ENCODE measurements at regions not wholly inside any gene's neighbourhood (a gene's known extent, or its start where the extent isn't known, plus 50 kb on each side); places are given as distances from the start of the nearest gene placed in this dataset.

DNA sequence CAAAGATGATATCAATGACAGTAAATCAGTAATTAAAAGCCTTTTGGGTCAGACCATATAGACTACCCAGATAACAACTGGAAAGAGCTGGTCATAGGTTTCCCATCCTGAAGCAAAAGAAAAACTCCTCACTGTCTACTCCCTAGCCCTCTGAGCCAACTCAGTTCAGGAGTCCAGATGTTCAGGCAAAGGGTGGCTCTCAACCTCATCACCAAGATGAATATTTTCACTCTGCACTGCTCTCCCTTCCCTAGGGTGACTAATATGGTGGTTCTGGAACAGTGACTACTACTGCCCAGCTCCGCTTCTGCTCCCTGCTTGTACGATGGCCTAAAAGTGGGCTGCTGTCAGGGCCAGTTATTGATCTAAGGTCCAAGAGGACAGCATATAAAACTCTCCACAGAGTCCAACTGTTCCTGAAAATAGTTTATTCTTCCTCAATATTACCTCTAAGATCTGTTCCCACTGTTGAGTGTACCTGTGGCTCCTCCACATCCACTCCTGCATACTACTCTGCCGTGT is 263.4 kb upstream of the SLC30A5 start:
- intact Hi-C loops (cut with micrococcal nuclease; ENCODE audit: unreplicated experiment) (no loop called here), in situ Hi-C loops (cut with HindIII; ENCODE audit: low pct_unique_long_range_greater_than_20kb, low sequenced_read_pairs) (no loop called here)
- Histone ChIP-seq H3K27ac (ENCODE audit: low read length) (no peak overlapping the region), H3K27me3 (ENCODE audit: control insufficient read depth, insufficient read depth, low read length) (no peaks in the 10 kb centered on the region; the same call in 1 of the 2 replicates), H3K9me3 (ENCODE audit: control insufficient read depth, insufficient read depth, low read depth, low read length) (no peaks in the 10 kb centered on the region), H3K4me1 (ENCODE audit: control insufficient read depth, insufficient read depth, low read length) (no peaks in the 10 kb centered on the region), H3K4me3 (ENCODE audit: low read depth in 2 of 2, low read length in 2 of 2) (no peak overlapping the region), H3K36me3 (ENCODE audit: control insufficient read depth, insufficient read depth, low read length) (no peaks in the 10 kb centered on the region)
- ATAC-seq (no peak), DNase-seq (ENCODE audit: low read depth, low spot score) (no peak)
- ChIA-PET POLR2A (no interaction called here), CTCF (no interaction called here)
- TF ChIP-seq, protein P1, sequence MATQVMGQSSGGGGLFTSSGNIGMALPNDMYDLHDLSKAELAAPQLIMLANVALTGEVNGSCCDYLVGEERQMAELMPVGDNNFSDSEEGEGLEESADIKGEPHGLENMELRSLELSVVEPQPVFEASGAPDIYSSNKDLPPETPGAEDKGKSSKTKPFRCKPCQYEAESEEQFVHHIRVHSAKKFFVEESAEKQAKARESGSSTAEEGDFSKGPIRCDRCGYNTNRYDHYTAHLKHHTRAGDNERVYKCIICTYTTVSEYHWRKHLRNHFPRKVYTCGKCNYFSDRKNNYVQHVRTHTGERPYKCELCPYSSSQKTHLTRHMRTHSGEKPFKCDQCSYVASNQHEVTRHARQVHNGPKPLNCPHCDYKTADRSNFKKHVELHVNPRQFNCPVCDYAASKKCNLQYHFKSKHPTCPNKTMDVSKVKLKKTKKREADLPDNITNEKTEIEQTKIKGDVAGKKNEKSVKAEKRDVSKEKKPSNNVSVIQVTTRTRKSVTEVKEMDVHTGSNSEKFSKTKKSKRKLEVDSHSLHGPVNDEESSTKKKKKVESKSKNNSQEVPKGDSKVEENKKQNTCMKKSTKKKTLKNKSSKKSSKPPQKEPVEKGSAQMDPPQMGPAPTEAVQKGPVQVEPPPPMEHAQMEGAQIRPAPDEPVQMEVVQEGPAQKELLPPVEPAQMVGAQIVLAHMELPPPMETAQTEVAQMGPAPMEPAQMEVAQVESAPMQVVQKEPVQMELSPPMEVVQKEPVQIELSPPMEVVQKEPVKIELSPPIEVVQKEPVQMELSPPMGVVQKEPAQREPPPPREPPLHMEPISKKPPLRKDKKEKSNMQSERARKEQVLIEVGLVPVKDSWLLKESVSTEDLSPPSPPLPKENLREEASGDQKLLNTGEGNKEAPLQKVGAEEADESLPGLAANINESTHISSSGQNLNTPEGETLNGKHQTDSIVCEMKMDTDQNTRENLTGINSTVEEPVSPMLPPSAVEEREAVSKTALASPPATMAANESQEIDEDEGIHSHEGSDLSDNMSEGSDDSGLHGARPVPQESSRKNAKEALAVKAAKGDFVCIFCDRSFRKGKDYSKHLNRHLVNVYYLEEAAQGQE (IDR thresholded peaks at IDR 0.05; ENCODE audit: insufficient read depth in 1 of 2, low read depth in 2 of 2, low read length in 1 of 2) = no peak
- TF ChIP-seq TCF7L2 (IDR thresholded peaks at IDR 0.05; ENCODE audit: low read depth, low read length) (no peak), POLR2AphosphoS5 (IDR thresholded peaks at IDR 0.05; ENCODE audit: low read depth, low read length) (no peak), SIN3A (IDR thresholded peaks at IDR 0.05; ENCODE audit: borderline replicate concordance, insufficient read depth, low read depth, low read length) (no peak)
- TF ChIP-seq, protein P2, sequence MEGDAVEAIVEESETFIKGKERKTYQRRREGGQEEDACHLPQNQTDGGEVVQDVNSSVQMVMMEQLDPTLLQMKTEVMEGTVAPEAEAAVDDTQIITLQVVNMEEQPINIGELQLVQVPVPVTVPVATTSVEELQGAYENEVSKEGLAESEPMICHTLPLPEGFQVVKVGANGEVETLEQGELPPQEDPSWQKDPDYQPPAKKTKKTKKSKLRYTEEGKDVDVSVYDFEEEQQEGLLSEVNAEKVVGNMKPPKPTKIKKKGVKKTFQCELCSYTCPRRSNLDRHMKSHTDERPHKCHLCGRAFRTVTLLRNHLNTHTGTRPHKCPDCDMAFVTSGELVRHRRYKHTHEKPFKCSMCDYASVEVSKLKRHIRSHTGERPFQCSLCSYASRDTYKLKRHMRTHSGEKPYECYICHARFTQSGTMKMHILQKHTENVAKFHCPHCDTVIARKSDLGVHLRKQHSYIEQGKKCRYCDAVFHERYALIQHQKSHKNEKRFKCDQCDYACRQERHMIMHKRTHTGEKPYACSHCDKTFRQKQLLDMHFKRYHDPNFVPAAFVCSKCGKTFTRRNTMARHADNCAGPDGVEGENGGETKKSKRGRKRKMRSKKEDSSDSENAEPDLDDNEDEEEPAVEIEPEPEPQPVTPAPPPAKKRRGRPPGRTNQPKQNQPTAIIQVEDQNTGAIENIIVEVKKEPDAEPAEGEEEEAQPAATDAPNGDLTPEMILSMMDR (IDR thresholded peaks at IDR 0.05) = no peak
- BruUV-seq (replicated peaks) = no TSS peak

DNA sequence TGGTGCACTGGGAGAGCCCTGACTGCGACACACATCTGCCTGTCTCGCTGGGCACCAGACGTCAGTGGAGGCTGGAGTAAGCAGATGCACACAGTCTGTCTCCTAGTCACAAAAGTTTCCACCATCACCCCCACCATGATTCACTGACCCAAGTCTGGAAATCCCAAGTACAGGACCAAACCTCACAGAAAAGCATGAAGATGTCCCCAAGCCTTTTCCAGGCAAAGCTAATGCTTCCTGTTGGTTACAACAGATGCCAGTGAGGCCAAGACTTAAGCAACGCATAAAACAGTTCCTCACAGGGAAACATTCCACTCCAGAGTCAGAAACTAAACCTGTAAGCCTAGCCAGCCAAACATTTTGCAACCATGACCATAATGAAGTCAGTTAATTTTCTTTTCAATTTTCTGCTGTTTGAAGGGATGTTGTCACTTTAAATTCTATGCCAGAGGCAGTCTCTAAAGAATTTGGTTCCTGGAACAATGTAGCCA is 259.3 kb upstream of the SLC30A5 start:
- no TSS peak for BruUV-seq (replicated peaks)
- CTCF ChIA-PET = no interaction called here
- TF ChIP-seq SIN3A (IDR thresholded peaks at IDR 0.05; ENCODE audit: borderline replicate concordance, insufficient read depth, low read depth, low read length) = no peak
- TF ChIP-seq, protein P2 (IDR thresholded peaks at IDR 0.05) = no peak
- TF ChIP-seq POLR2AphosphoS5 (IDR thresholded peaks at IDR 0.05; ENCODE audit: low read depth, low read length) = no peak
- TF ChIP-seq, protein P1 (IDR thresholded peaks at IDR 0.05; ENCODE audit: insufficient read depth in 1 of 2, low read depth in 2 of 2, low read length in 1 of 2) = no peak
- no peak for TF ChIP-seq TCF7L2 (IDR thresholded peaks at IDR 0.05; ENCODE audit: low read depth, low read length)

More for the DNA sequence above, 259.3 kb upstream of the SLC30A5 start:
- intact Hi-C loops (cut with micrococcal nuclease; ENCODE audit: unreplicated experiment) = no loop called here
- Histone ChIP-seq H3K27ac (ENCODE audit: low read length) (no peak overlapping the region), H3K27me3 (ENCODE audit: control insufficient read depth, insufficient read depth, low read length) (no peaks in the 10 kb centered on the region; the same call in 1 of the 2 replicates), H3K4me3 (ENCODE audit: low read depth in 2 of 2, low read length in 2 of 2) (no peak overlapping the region), H3K9me3 (ENCODE audit: control insufficient read depth, insufficient read depth, low read depth, low read length) (no peaks in the 10 kb centered on the region), H3K36me3 (ENCODE audit: control insufficient read depth, insufficient read depth, low read length) (no peaks in the 10 kb centered on the region), H3K4me1 (ENCODE audit: control insufficient read depth, insufficient read depth, low read length) (no peaks in the 10 kb centered on the region)
- POLR2A ChIA-PET = no interaction called here
- DNase-seq (ENCODE audit: low read depth, low spot score) (no peak), ATAC-seq (no peak)
- in situ Hi-C loops (cut with HindIII; ENCODE audit: low pct_unique_long_range_greater_than_20kb, low sequenced_read_pairs) = no loop called here
